Endothelial cell of umbilical vein (primary cell): ENCODE measurements at regions not wholly inside any gene's neighbourhood (a gene's known extent, or its start where the extent isn't known, plus 50 kb on each side); places are given as distances from the start of the nearest gene placed in this dataset.

Experiments
- BruUV-seq: library from RNA; stranded (reverse); fragments of 400-500 nt; replicated peaks from 2 replicates; lab custom pipeline; 2021; lab: Mats Ljungman, UMichigan
- CTCF ChIA-PET: fragments of 300-600, 350-600 bp; sonication (Branson Sonifier 250); formaldehyde crosslinking; loops from one replicate; lab custom pipeline; 2021; ENCODE audit warnings: antibody characterized with exemption, inconsistent platforms; lab: Charles Lee
- POLR2A ChIA-PET: fragments of 300-600, 350-600 bp; sonication (Branson Sonifier 250); formaldehyde crosslinking; loops from one replicate; lab custom pipeline; 2021; ENCODE audit warnings: antibody characterized with exemption, inconsistent platforms; lab: Charles Lee
- DNase-seq: peaks from one replicate; pipeline ENCODE4 v3.0.0-alpha.2; 2011; ENCODE audit warnings: low read depth, low spot score
- FAIRE-seq: peaks from 2 replicates; lab custom pipeline; 2011; peaks lifted over from hg19 to GRCh38; lab: Jason Lieb, UNC
- H2AFZ ChIP-seq: 2 replicates; pipeline ENCODE4 v1.6.0; 2012; ENCODE audit warnings: low read depth, low read length, control low read depth, inconsistent platforms
- H3K27ac ChIP-seq: 2 replicates; pipeline ENCODE4 v1.5.1; 2011; ENCODE audit warnings: low read depth, mild to moderate bottlenecking, control low read depth, low read length, moderate library complexity; ENCODE audit not compliant: insufficient read depth
- H3K27me3 ChIP-seq, 2 experiments: 2 replicates each; pipeline versions ENCODE4 v1.6.0 to v1.6.1; 2011; ENCODE audit warnings: low read length in 2 of 2, mixed read lengths in 1 of 2; ENCODE audit not compliant: control insufficient read depth in 2 of 2, insufficient read depth in 2 of 2
- H3K36me3 ChIP-seq, 2 experiments: 2 replicates in 1 of 2; 3 replicates in 1 of 2; pipeline ENCODE4 v1.5.1; 2011; ENCODE audit warnings: low read length in 2 of 2, mild to moderate bottlenecking in 1 of 2, moderate library complexity in 1 of 2; ENCODE audit not compliant: control insufficient read depth in 2 of 2, insufficient read depth in 2 of 2; ENCODE audit errors: extremely low read depth in 1 of 2
- H3K4me1 ChIP-seq: 3 replicates; pipeline ENCODE4 v1.5.1; 2011; ENCODE audit warnings: mild to moderate bottlenecking, low read length; ENCODE audit not compliant: control insufficient read depth, insufficient read depth; ENCODE audit errors: extremely low read depth
- H3K4me2 ChIP-seq: 2 replicates; pipeline ENCODE4 v1.6.1; 2011; ENCODE audit warnings: low read length, control low read depth, mixed read lengths; ENCODE audit not compliant: insufficient read depth
- H3K4me3 ChIP-seq, 3 experiments: fragments of 200-600 bp in 1 of 3; sonication (generic), shearing (Covaris generic) in 1 of 3; replicated peaks in 1 of 3; 2 replicates each; pipeline ENCODE4 v1.5.1; 2011 to 2016; ENCODE audit warnings: control low read depth in 3 of 3, low read length in 3 of 3, mild to moderate bottlenecking in 2 of 3, inconsistent platforms in 1 of 3, low read depth in 1 of 3, moderate library complexity in 1 of 3; ENCODE audit not compliant: insufficient read depth in 1 of 3
- H3K79me2 ChIP-seq: 2 replicates; pipeline ENCODE4 v1.6.0; 2012; ENCODE audit warnings: low read length, inconsistent platforms; ENCODE audit not compliant: control insufficient read depth, insufficient read depth
- H3K9ac ChIP-seq: replicated peaks from 2 replicates; pipeline ENCODE3; 2011; ENCODE audit warnings: low read length, control low read depth; ENCODE audit not compliant: insufficient read depth; ENCODE audit errors: extremely low read depth
- H3K9me1 ChIP-seq: replicated peaks from 3 replicates; pipeline ENCODE4 v1.6.0; 2011; ENCODE audit warnings: mild to moderate bottlenecking, low read length; ENCODE audit not compliant: control insufficient read depth, insufficient read depth; ENCODE audit errors: extremely low read depth
- H3K9me3 ChIP-seq: replicated peaks from 2 replicates; pipeline ENCODE4 v1.5.1; 2012; ENCODE audit warnings: low read length, inconsistent platforms; ENCODE audit not compliant: control insufficient read depth, insufficient read depth
- H4K20me1 ChIP-seq: replicated peaks from 2 replicates; pipeline ENCODE3; 2011; ENCODE audit warnings: mild to moderate bottlenecking, low read length; ENCODE audit not compliant: control insufficient read depth, insufficient read depth; ENCODE audit errors: extremely low read depth
- CTCF ChIP-seq, 2 donors: IDR thresholded peaks; 1 replicate in 1 of 2; 2 replicates in 1 of 2; pipeline ENCODE4 v1.5.1; 2011; ENCODE audit warnings: low read length in 2 of 2, mild to moderate bottlenecking in 2 of 2, moderate library complexity in 2 of 2, control low read depth in 1 of 2, inconsistent platforms in 1 of 2, low read depth in 1 of 2; ENCODE audit not compliant: insufficient read depth in 1 of 2; ENCODE audit errors: extremely low read depth in 1 of 2
- GATA2 ChIP-seq: IDR thresholded peaks from 2 replicates; pipeline ENCODE4 v1.7.0; 2011; ENCODE audit warnings: low read depth, mild to moderate bottlenecking, moderate library complexity, mixed read lengths, low read length; ENCODE audit not compliant: insufficient read length, insufficient read depth
- JUN ChIP-seq: IDR thresholded peaks from 2 replicates; pipeline ENCODE4 v1.6.1; 2011; ENCODE audit warnings: borderline replicate concordance, low read depth; ENCODE audit not compliant: insufficient read length, insufficient read depth
- MYC ChIP-seq: IDR thresholded peaks from one replicate; pipeline ENCODE4 v1.6.1; 2011; ENCODE audit warnings: mild to moderate bottlenecking, low read depth, low read length
- POLR2A ChIP-seq: IDR thresholded peaks from 2 replicates; pipeline ENCODE4 v1.6.1; 2012; ENCODE audit warnings: low read depth, mild to moderate bottlenecking, control low read depth, low read length
- POLR2AphosphoS5 ChIP-seq: IDR thresholded peaks from 2 replicates; pipeline ENCODE4 v1.6.1; 2012; ENCODE audit warnings: low read depth, mild to moderate bottlenecking, control low read depth, low read length, moderate library complexity; ENCODE audit not compliant: insufficient read depth
- dilution Hi-C: fragments of 300-500 bp; cut with MboI; formaldehyde crosslinking; loops from one replicate; pipeline ENCODE4 v1.15.0; 2019; ENCODE audit warnings: low sequenced_read_pairs; ENCODE audit not compliant: extremely low pct_ligation_motif_present
- intact Hi-C: fragments of 100-400 bp; cut with micrococcal nuclease; formaldehyde crosslinking; loops from one replicate; pipeline ENCODE4 v1.10.0; 2022

GRCh38 chr1:190578526-190578925 is 100.9 kb upstream of the BRINP3 start:
- POLR2A ChIA-PET, result no interaction called here
- CTCF ChIA-PET, result interaction anchor here (1.2 kb wide), 1 partner anchor 9 kb away, joined by 4 read pairs; no protein-coding TSS in a partner anchor
- intact Hi-C loops (no loop called here), dilution Hi-C loops (no loop called here)
- Histone ChIP-seq H3K36me3 (no peaks in the 10 kb centered on the region), H3K9ac (no peak overlapping the region), H3K4me2 (no peak overlapping the region), H4K20me1 (no peaks in the 10 kb centered on the region), H3K9me3 (no peaks in the 10 kb centered on the region), H2AFZ (no peak overlapping the region), H3K27ac (no peak overlapping the region), H3K4me1 (no peaks in the 10 kb centered on the region), H3K79me2 (no peaks in the 10 kb centered on the region), H3K4me3 (no peak overlapping the region), H3K9me1 (no peaks in the 10 kb centered on the region), H3K27me3 (no peaks in the 10 kb centered on the region)
- no peak for TF ChIP-seq POLR2AphosphoS5
- no peak for TF ChIP-seq POLR2A
- TF ChIP-seq GATA2, result no peak
- no peak for TF ChIP-seq CTCF (IDR thresholded peaks at IDR 0.05; ENCODE audit: extremely low read depth in 1 of 2, insufficient read depth in 1 of 2, low read depth in 1 of 2, low read length in 2 of 2)
- no peak for TF ChIP-seq MYC
- no peak for TF ChIP-seq JUN
- DNase-seq (no peak), FAIRE-seq (no peak)
- no TSS peak for BruUV-seq
